Activated CD8-positive, alpha-beta T cell treated with anti-CD3 and anti-CD28 coated beads for 36 hours (primary cell): ENCODE measurements at regions not wholly inside any gene's neighbourhood (a gene's known extent, or its start where the extent isn't known, plus 50 kb on each side); places are given as distances from the start of the nearest gene placed in this dataset.

Experiments
- ATAC-seq: fragments of 200-7000 bp; cut with Tn5 transposase; one replicate; pipeline ENCODE4 v1.10.0; 2021; ENCODE audit warnings: mild to moderate bottlenecking, moderate library complexity
- CTCF ChIA-PET: fragments of 350-600 bp; sonication (Branson Sonifier 250); formaldehyde crosslinking; loops from one replicate; lab custom pipeline; 2021; ENCODE audit warnings: antibody characterized with exemption; lab: Charles Lee
- POLR2A ChIA-PET: fragments of 350-600 bp; sonication (Branson Sonifier 250); formaldehyde crosslinking; loops from one replicate; lab custom pipeline; 2021; ENCODE audit warnings: antibody characterized with exemption; lab: Charles Lee
- DNase-seq: peaks from one replicate; pipeline ENCODE4 v3.0.0-alpha.2; 2020
- H3K27ac Mint-ChIP-seq: one replicate; pipeline ENCODE4 v1.8.0; 2021; ENCODE audit warnings: mild to moderate bottlenecking, mixed read lengths
- H3K27me3 Mint-ChIP-seq: one replicate; pipeline ENCODE4 v1.8.0; 2021; ENCODE audit warnings: mixed read lengths
- H3K36me3 Mint-ChIP-seq: one replicate; pipeline ENCODE4 v1.8.0; 2021; ENCODE audit warnings: low read depth, mixed read lengths
- H3K4me1 Mint-ChIP-seq: one replicate; pipeline ENCODE4 v1.8.0; 2021; ENCODE audit warnings: low read depth, mixed read lengths
- H3K4me3 Mint-ChIP-seq: one replicate; pipeline ENCODE4 v1.8.0; 2021; ENCODE audit warnings: mild to moderate bottlenecking, moderate library complexity, mixed read lengths
- H3K9me3 Mint-ChIP-seq: one replicate; pipeline ENCODE4 v1.8.0; 2021; ENCODE audit warnings: mixed read lengths
- CTCF ChIP-seq: fragments of 200-600 bp; IDR thresholded peaks from one replicate; pipeline ENCODE4 v1.8.0; 2022; ENCODE audit warnings: antibody characterized with exemption, mild to moderate bottlenecking
- intact Hi-C: fragments of 100-400 bp; cut with micrococcal nuclease; formaldehyde crosslinking; loops from one replicate; pipeline ENCODE4 v1.10.0; 2022

- Mint-ChIP-seq H3K27ac (no peak overlapping the region), H3K36me3 (no peaks in the 10 kb centered on the region), H3K9me3 (peaks cover 1% of the 10 kb centered on the region), H3K27me3 (peaks cover 5% of the 10 kb centered on the region), H3K4me3 (no peak overlapping the region), H3K4me1 (no peaks in the 10 kb centered on the region)
- intact Hi-C loops, result no loop called here
- ChIA-PET POLR2A (no interaction called here), CTCF (no interaction called here)
- DNase-seq (no peak), ATAC-seq (no peak)
- TF ChIP-seq CTCF, result no peak
Measured at GRCh38 chr2:65488527-65488926, 56.1 kb upstream of the SPRED2 start.

- Mint-ChIP-seq H3K27ac (no peak overlapping the region), H3K9me3 (peaks cover 1% of the 10 kb centered on the region), H3K4me3 (no peak overlapping the region), H3K4me1 (no peaks in the 10 kb centered on the region), H3K36me3 (no peaks in the 10 kb centered on the region), H3K27me3 (peaks cover 5% of the 10 kb centered on the region)
- ChIA-PET CTCF (no interaction called here), POLR2A (no interaction called here)
- no peak for TF ChIP-seq CTCF
- ATAC-seq (no peak), DNase-seq (no peak)
- intact Hi-C loops, result no loop called here
Measured at GRCh38 chr2:65487404-65487803, 55.0 kb upstream of the SPRED2 start.

DNA sequence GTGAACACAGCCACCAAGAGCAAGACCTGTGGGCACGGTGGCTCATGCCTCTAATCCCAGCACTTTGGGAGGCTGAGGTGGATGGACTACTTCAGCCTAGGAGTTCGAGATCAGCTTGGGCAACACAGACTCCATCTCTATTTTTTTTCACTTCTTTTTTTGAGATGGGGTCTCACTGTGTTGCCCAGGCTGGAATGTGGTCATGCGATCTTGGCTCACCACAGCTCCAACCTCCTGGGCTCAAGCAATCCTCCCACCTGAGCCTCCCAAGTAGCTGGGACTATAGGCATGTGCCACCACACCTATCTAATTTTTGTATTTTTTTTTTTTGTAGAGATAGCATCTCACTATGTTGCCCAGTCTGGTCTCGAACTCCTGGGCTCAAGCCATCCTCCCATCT, 54.4 kb upstream of the SPRED2 start:
- DNase-seq, result no peak
- H3K27ac Mint-ChIP-seq, result no peak overlapping the region
- no peaks in the 10 kb centered on the region for H3K36me3 Mint-ChIP-seq
- intact Hi-C loops, result no loop called here
- H3K27me3 Mint-ChIP-seq, result peaks cover 5% of the 10 kb centered on the region
- H3K4me1 Mint-ChIP-seq, result no peaks in the 10 kb centered on the region
- no peak for ATAC-seq
- H3K9me3 Mint-ChIP-seq, result peaks cover 1% of the 10 kb centered on the region
- ChIA-PET CTCF (no interaction called here), POLR2A (no interaction called here)
- TF ChIP-seq CTCF, result no peak
- no peak overlapping the region for H3K4me3 Mint-ChIP-seq

GRCh38 chr2:65486282-65486681, 53.9 kb upstream of the SPRED2 start:
- ChIA-PET CTCF (no interaction called here), POLR2A (no interaction called here)
- Mint-ChIP-seq H3K36me3 (no peaks in the 10 kb centered on the region), H3K4me1 (no peaks in the 10 kb centered on the region), H3K9me3 (peaks cover 1% of the 10 kb centered on the region), H3K4me3 (no peak overlapping the region), H3K27me3 (peaks cover 5% of the 10 kb centered on the region), H3K27ac (no peak overlapping the region)
- no peak for ATAC-seq
- no peak for DNase-seq
- TF ChIP-seq CTCF, result no peak
- intact Hi-C loops, result no loop called here

- Mint-ChIP-seq H3K4me1 (no peaks in the 10 kb centered on the region), H3K27me3 (peaks cover 5% of the 10 kb centered on the region), H3K4me3 (no peak overlapping the region), H3K27ac (no peak overlapping the region), H3K36me3 (no peaks in the 10 kb centered on the region), H3K9me3 (peaks cover 1% of the 10 kb centered on the region)
- ChIA-PET POLR2A (no interaction called here), CTCF (no interaction called here)
- no peak for ATAC-seq
- no peak for DNase-seq
- intact Hi-C loops, result no loop called here
- TF ChIP-seq CTCF, result no peak
Measured at GRCh38 chr2:65485839-65486238, 53.4 kb upstream of the SPRED2 start.
